Spleen (tissue), 11 donors: ENCODE measurements at regions not wholly inside any gene's neighbourhood (a gene's known extent, or its start where the extent isn't known, plus 50 kb on each side); places are given as distances from the start of the nearest gene placed in this dataset.

Experiments
- DNase-seq: peaks from one replicate; pipeline ENCODE4 v3.0.0-alpha.2; 2020
- H3K27ac ChIP-seq, 8 donors: fragments of 200-600 bp; sonication (generic) in 7 of 8; 1 replicate in 4 of 8; 2 replicates in 4 of 8; pipeline versions ENCODE4 v1.5.0 to v1.8.0; 2016 to 2021; ENCODE audit warnings: inconsistent platforms in 4 of 8, mild to moderate bottlenecking in 4 of 8, moderate library complexity in 1 of 8
- H3K27me3 ChIP-seq, 7 donors: fragments of 200-600 bp; sonication (generic) in 6 of 7; replicated peaks in 1 of 7; 1 replicate in 4 of 7; 2 replicates in 3 of 7; pipeline versions ENCODE4 v1.5.0 to v1.8.0; 2016 to 2021; ENCODE audit warnings: inconsistent platforms in 3 of 7, mild to moderate bottlenecking in 1 of 7
- H3K36me3 ChIP-seq, 6 donors: fragments of 200-600 bp; sonication (generic) in 5 of 6; 1 replicate in 4 of 6; 2 replicates in 2 of 6; pipeline versions ENCODE4 v1.5.0 to v1.8.0; 2016 to 2021; ENCODE audit warnings: inconsistent platforms in 2 of 6
- H3K4me1 ChIP-seq, 6 donors: fragments of 200-600 bp; sonication (generic) in 5 of 6; 1 replicate in 3 of 6; 2 replicates in 3 of 6; pipeline versions ENCODE4 v1.5.0 to v1.8.0; 2016 to 2021; ENCODE audit warnings: inconsistent platforms in 3 of 6
- H3K4me3 ChIP-seq, 8 donors: fragments of 200-600 bp; sonication (generic) in 7 of 8; 1 replicate in 4 of 8; 2 replicates in 4 of 8; pipeline versions ENCODE4 v1.5.0 to v1.8.0; 2016 to 2021; ENCODE audit warnings: inconsistent platforms in 4 of 8, mild to moderate bottlenecking in 4 of 8, moderate library complexity in 2 of 8
- H3K9me3 ChIP-seq, 8 donors: fragments of 200-600 bp; sonication (generic) in 7 of 8; 1 replicate in 4 of 8; 2 replicates in 4 of 8; pipeline versions ENCODE4 v1.5.0 to v1.8.0; 2016 to 2021; ENCODE audit warnings: inconsistent platforms in 4 of 8
- CTCF ChIP-seq, 11 experiments: fragments of 200-600 bp in 7 of 11; fragments of 450-650 bp in 4 of 11; sonication (generic) in 4 of 11; IDR thresholded peaks in 8 of 11; conservative IDR thresholded peaks in 3 of 11; 1 replicate in 7 of 11; 2 replicates in 4 of 11; pipeline versions ENCODE4 v1.4.0 to v1.8.0; 2016 to 2021; ENCODE audit warnings: antibody characterized with exemption in 11 of 11, inconsistent platforms in 4 of 11, mild to moderate bottlenecking in 1 of 11
- POLR2A ChIP-seq, 3 donors: fragments of 450-650 bp; IDR thresholded peaks; one replicate each; pipeline ENCODE4 v1.5.1; 2017; ENCODE audit warnings: antibody characterized with exemption in 3 of 3, mild to moderate bottlenecking in 1 of 3
- POLR2AphosphoS5 ChIP-seq, 3 donors: sonication (generic); formaldehyde crosslinking; IDR thresholded peaks; one replicate each; pipeline ENCODE4 v1.5.1; 2017; ENCODE audit warnings: antibody characterized with exemption in 3 of 3
- WGBS, 5 donors: extraction: QIAGEN DNeasy Blood & Tissue Kit in 3 of 5; methylation state at CpG; one replicate each; pipeline versions ENCODE4 v1.1.5 to v1.1.7; 2013 to 2018; 5-methylcytosine and 5-hydroxymethylcytosine counted together
- intact Hi-C: fragments of 100-400 bp; cut with DNase I; formaldehyde crosslinking; loops from one replicate; pipeline ENCODE4 v1.15.0; 2023; ENCODE audit warnings: low total_unique reads
- donor health status: healthy with polysubstance abuse.
- donor health status: DM: no; HTN: no; CAD: no; lungs with moderate emphysema.
- donor health status: DM: no; HTN: no; CAD: no.
- donor health status: Bipolar disorder and iron deficiency.
- donor health status: healthy.
- donor health status: DM: no; HTN: no; CAD: no.
- donor health status: DM: yes; HTN: yes; CAD: no.

GRCh38 chr7:25520017-25520416 is 291.7 kb upstream of the NPVF start:
- H3K27ac ChIP-seq = no peak overlapping the region
- H3K4me1 ChIP-seq = peaks cover 0 to 10% (median 3%) of the 10 kb centered on the region in 6 donors
- WGBS, 5 donors = 36 to 62% (median 53%) methylated on average over 5 of the region's 5 CpGs
- H3K4me3 ChIP-seq = no peak overlapping the region
- intact Hi-C loops = no loop called here
- no peaks in the 10 kb centered on the region for H3K27me3 ChIP-seq
- no peaks in the 10 kb centered on the region for H3K9me3 ChIP-seq
- H3K36me3 ChIP-seq = no peaks in the 10 kb centered on the region
- no peak for TF ChIP-seq CTCF (IDR thresholded peaks at IDR 0.05 in 8 of 11, conservative IDR thresholded peaks at IDR 0.05 in 3 of 11)
- TF ChIP-seq POLR2AphosphoS5 (IDR thresholded peaks at IDR 0.05) = no peak
- no peak for TF ChIP-seq POLR2A (IDR thresholded peaks at IDR 0.05)
- DNase-seq = no peak

DNA sequence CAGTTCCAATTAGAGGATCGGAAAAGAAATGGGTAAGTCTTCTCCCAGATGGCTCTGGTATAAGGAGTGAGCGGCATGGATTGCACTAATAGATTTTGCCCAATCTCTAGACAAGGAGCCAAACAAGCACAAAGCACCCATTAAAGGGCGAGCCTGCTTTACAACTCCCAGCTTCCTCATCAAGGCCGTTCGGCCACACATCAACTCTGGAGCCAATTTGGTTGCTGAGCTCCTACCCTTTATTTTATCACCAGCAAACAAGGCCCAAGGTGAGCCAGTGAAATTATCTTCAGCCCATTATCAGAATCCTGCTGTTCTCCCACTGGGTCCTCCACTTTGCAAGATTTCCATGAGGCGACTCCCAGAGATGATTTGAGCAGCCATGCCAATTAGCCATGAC is 292.2 kb upstream of the NPVF start:
- Histone ChIP-seq H3K4me1 (peaks cover 0 to 10% (median 3%) of the 10 kb centered on the region in 6 donors), H3K36me3 (no peaks in the 10 kb centered on the region), H3K4me3 (no peak overlapping the region), H3K27ac (no peak overlapping the region), H3K27me3 (no peaks in the 10 kb centered on the region), H3K9me3 (no peaks in the 10 kb centered on the region)
- TF ChIP-seq CTCF (IDR thresholded peaks at IDR 0.05 in 8 of 11, conservative IDR thresholded peaks at IDR 0.05 in 3 of 11) (no peak), POLR2AphosphoS5 (IDR thresholded peaks at IDR 0.05) (no peak), POLR2A (IDR thresholded peaks at IDR 0.05) (no peak)
- intact Hi-C loops = no loop called here
- WGBS, 5 donors = 92 to 98% (median 94%) methylated on average over 6 of the region's 6 CpGs
- DNase-seq = no peak

DNA sequence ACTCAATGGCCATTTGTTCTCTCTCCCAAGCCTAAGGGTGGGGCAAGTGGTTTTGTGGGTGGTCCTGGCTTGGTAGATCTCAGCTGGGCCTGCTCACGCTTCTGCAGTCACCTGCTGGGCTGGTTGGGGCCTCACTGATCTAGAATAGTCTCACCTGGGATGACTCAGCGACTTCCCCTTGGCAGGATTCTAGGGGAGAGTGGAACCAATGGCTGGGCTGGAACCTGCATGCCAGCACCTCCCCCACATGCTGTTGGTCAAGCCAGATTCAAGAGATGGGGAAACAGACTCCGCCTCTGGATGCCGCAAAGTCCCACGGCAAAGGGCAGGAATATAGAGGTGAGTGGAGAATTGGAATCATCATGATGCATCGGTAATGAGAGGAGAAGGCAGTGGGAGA is 292.9 kb upstream of the NPVF start:
- DNase-seq = no peak
- no peak for TF ChIP-seq CTCF (IDR thresholded peaks at IDR 0.05 in 8 of 11, conservative IDR thresholded peaks at IDR 0.05 in 3 of 11)
- no peak for TF ChIP-seq POLR2A (IDR thresholded peaks at IDR 0.05)
- TF ChIP-seq POLR2AphosphoS5 (IDR thresholded peaks at IDR 0.05) = no peak
- H3K36me3 ChIP-seq = no peaks in the 10 kb centered on the region
- intact Hi-C loops = no loop called here
- peaks cover 0 to 10% (median 3%) of the 10 kb centered on the region in 6 donors for H3K4me1 ChIP-seq
- H3K9me3 ChIP-seq = no peaks in the 10 kb centered on the region
- no peak overlapping the region for H3K4me3 ChIP-seq
- 88 to 93% (median 92%) methylated on average over 6 of the region's 6 CpGs for WGBS, 5 donors
- H3K27ac ChIP-seq = no peak overlapping the region
- H3K27me3 ChIP-seq = no peaks in the 10 kb centered on the region

DNA sequence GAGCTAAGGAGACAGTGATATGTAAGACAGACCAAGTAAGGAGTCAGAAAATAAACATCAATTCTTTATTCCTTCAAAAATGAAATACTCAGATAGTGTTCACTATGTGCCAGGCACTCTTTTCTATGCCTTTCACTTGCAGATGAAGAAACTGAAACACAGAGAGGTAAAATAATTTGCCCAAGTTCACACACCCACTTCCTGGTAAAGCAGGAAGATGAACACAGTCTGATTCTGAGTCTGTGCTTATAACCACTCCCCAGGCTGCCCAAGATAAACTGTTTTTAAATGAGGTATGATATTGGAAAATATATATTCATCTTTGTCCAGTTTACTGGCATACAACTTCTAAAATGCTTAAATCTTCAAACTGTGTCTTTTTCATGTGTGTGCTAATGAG is 294.4 kb upstream of the NPVF start:
- peaks cover 0 to 10% (median 3%) of the 10 kb centered on the region in 6 donors for H3K4me1 ChIP-seq
- H3K27ac ChIP-seq = no peak overlapping the region
- no peaks in the 10 kb centered on the region for H3K27me3 ChIP-seq
- no peak for DNase-seq
- intact Hi-C loops = no loop called here
- H3K36me3 ChIP-seq = no peaks in the 10 kb centered on the region
- H3K4me3 ChIP-seq = no peak overlapping the region
- no peak for TF ChIP-seq CTCF (IDR thresholded peaks at IDR 0.05 in 8 of 11, conservative IDR thresholded peaks at IDR 0.05 in 3 of 11)
- TF ChIP-seq POLR2AphosphoS5 (IDR thresholded peaks at IDR 0.05) = no peak
- TF ChIP-seq POLR2A (IDR thresholded peaks at IDR 0.05) = no peak
- H3K9me3 ChIP-seq = no peaks in the 10 kb centered on the region
